Naive B cell (primary cell): ENCODE measurements at regions not wholly inside any gene's neighbourhood (a gene's known extent, or its start where the extent isn't known, plus 50 kb on each side); places are given as distances from the start of the nearest gene placed in this dataset.

Experiments used
- ATAC-seq, 2 donors: fragments of 150-1000 bp; cut with Tn5 transposase; 2 replicates each; pipeline ENCODE4 v1.10.0; 2021; ENCODE audit warnings: low read depth in 2 of 2, mild to moderate bottlenecking in 2 of 2, moderate library complexity in 2 of 2
- DNase-seq: peaks from one replicate; pipeline ENCODE4 v3.0.0; 2022
- H3K27ac Mint-ChIP-seq, 6 donors: one replicate each; pipeline ENCODE4 v1.8.0; 2020 to 2022; ENCODE audit warnings: mild to moderate bottlenecking in 6 of 6, mixed read lengths in 6 of 6, moderate library complexity in 5 of 6, inconsistent platforms in 2 of 6
- H3K27me3 Mint-ChIP-seq, 3 donors: one replicate each; pipeline ENCODE4 v1.8.0; 2021 to 2022; ENCODE audit warnings: mixed read lengths in 3 of 3, mild to moderate bottlenecking in 1 of 3
- H3K36me3 Mint-ChIP-seq, 2 donors: one replicate each; pipeline ENCODE4 v1.8.0; 2020 to 2022; ENCODE audit warnings: mixed read lengths in 2 of 2, inconsistent platforms in 1 of 2, mild to moderate bottlenecking in 1 of 2
- H3K4me1 Mint-ChIP-seq, 3 donors: one replicate each; pipeline ENCODE4 v1.8.0; 2020 to 2022; ENCODE audit warnings: mixed read lengths in 3 of 3, inconsistent platforms in 1 of 3, mild to moderate bottlenecking in 1 of 3, moderate library complexity in 1 of 3
- H3K4me3 Mint-ChIP-seq, 8 donors: one replicate each; pipeline ENCODE4 v1.8.0; 2020 to 2022; ENCODE audit warnings: mild to moderate bottlenecking in 8 of 8, mixed read lengths in 8 of 8, moderate library complexity in 8 of 8, inconsistent platforms in 2 of 8
- H3K9me3 Mint-ChIP-seq, 7 donors: one replicate each; pipeline ENCODE4 v1.8.0; 2020 to 2022; ENCODE audit warnings: mixed read lengths in 7 of 7, mild to moderate bottlenecking in 5 of 7, inconsistent platforms in 2 of 7, moderate library complexity in 1 of 7

- no peaks in the 10 kb centered on the region for H3K27me3 Mint-ChIP-seq
- H3K27ac Mint-ChIP-seq, result no peak overlapping the region
- H3K36me3 Mint-ChIP-seq, result no peaks in the 10 kb centered on the region
- no peak overlapping the region for H3K4me3 Mint-ChIP-seq
- ATAC-seq, result no peak
- H3K4me1 Mint-ChIP-seq, result no peaks in the 10 kb centered on the region
- peaks cover 0 to 16% (median 4%) of the 10 kb centered on the region in 7 donors for H3K9me3 Mint-ChIP-seq
- no peak for DNase-seq
Observed at GRCh38 chr6:63058601-63059000, 152.7 kb upstream of the FKBP1C start.

- Mint-ChIP-seq H3K27ac (no peak overlapping the region), H3K4me3 (no peak overlapping the region), H3K27me3 (no peaks in the 10 kb centered on the region), H3K36me3 (no peaks in the 10 kb centered on the region), H3K9me3 (peaks cover 0 to 15% (median 5%) of the 10 kb centered on the region in 7 donors), H3K4me1 (no peaks in the 10 kb centered on the region)
- ATAC-seq, result no peak
- no peak for DNase-seq
Observed at GRCh38 chr6:63063631-63064271, 147.5 kb upstream of the FKBP1C start.

GRCh38 chr6:63066055-63066704 is 145.1 kb upstream of the FKBP1C start:
- ATAC-seq (no peak), DNase-seq (no peak)
- Mint-ChIP-seq H3K4me1 (no peaks in the 10 kb centered on the region), H3K9me3 (peaks cover 0 to 15% (median 5%) of the 10 kb centered on the region in 7 donors), H3K27ac (no peak overlapping the region), H3K4me3 (no peak overlapping the region), H3K36me3 (no peaks in the 10 kb centered on the region), H3K27me3 (no peaks in the 10 kb centered on the region)

- DNase-seq (no peak), ATAC-seq (no peak)
- Mint-ChIP-seq H3K9me3 (peaks cover 0 to 9% (median 2%) of the 10 kb centered on the region in 7 donors), H3K4me1 (no peaks in the 10 kb centered on the region), H3K4me3 (no peak overlapping the region), H3K27ac (no peak overlapping the region), H3K27me3 (no peaks in the 10 kb centered on the region), H3K36me3 (no peaks in the 10 kb centered on the region)
Observed at GRCh38 chr6:63094947-63095346, 116.3 kb upstream of the FKBP1C start.

GRCh38 chr6:63097222-63097621 is 114.0 kb upstream of the FKBP1C start:
- DNase-seq, result no peak
- Mint-ChIP-seq H3K9me3 (peaks cover 0 to 9% (median 2%) of the 10 kb centered on the region in 7 donors), H3K27me3 (no peaks in the 10 kb centered on the region), H3K4me1 (no peaks in the 10 kb centered on the region), H3K36me3 (no peaks in the 10 kb centered on the region), H3K27ac (no peak overlapping the region), H3K4me3 (no peak overlapping the region)
- no peak for ATAC-seq

GRCh38 chr6:63098789-63099188 is 112.5 kb upstream of the FKBP1C start:
- ATAC-seq (no peak), DNase-seq (no peak)
- Mint-ChIP-seq H3K4me1 (no peaks in the 10 kb centered on the region), H3K36me3 (no peaks in the 10 kb centered on the region), H3K27ac (no peak overlapping the region), H3K9me3 (peaks cover 0 to 9% (median 2%) of the 10 kb centered on the region in 7 donors), H3K4me3 (no peak overlapping the region), H3K27me3 (no peaks in the 10 kb centered on the region)

- no peak overlapping the region for H3K27ac Mint-ChIP-seq
- H3K27me3 Mint-ChIP-seq, result no peaks in the 10 kb centered on the region
- ATAC-seq (no peak), DNase-seq (no peak)
- H3K4me1 Mint-ChIP-seq, result no peaks in the 10 kb centered on the region
- H3K4me3 Mint-ChIP-seq, result no peak overlapping the region
- no peaks in the 10 kb centered on the region for H3K36me3 Mint-ChIP-seq
- H3K9me3 Mint-ChIP-seq, result peaks cover 0 to 13% (median 2%) of the 10 kb centered on the region in 7 donors
Observed at GRCh38 chr6:63099772-63100459, 111.4 kb upstream of the FKBP1C start.

- H3K27ac Mint-ChIP-seq, result no peak overlapping the region
- no peaks in the 10 kb centered on the region for H3K27me3 Mint-ChIP-seq
- H3K9me3 Mint-ChIP-seq, result peaks cover 0 to 6% (median 0%) of the 10 kb centered on the region in 7 donors
- ATAC-seq (no peak), DNase-seq (no peak)
- no peaks in the 10 kb centered on the region for H3K36me3 Mint-ChIP-seq
- no peaks in the 10 kb centered on the region for H3K4me1 Mint-ChIP-seq
- no peak overlapping the region for H3K4me3 Mint-ChIP-seq
Observed at GRCh38 chr6:63114610-63115211, 96.6 kb upstream of the FKBP1C start.

GRCh38 chr6:63121166-63121565 is 90.1 kb upstream of the FKBP1C start:
- Mint-ChIP-seq H3K9me3 (peaks cover 0 to 5% (median 0%) of the 10 kb centered on the region in 7 donors), H3K36me3 (no peaks in the 10 kb centered on the region), H3K4me1 (no peaks in the 10 kb centered on the region), H3K27me3 (no peaks in the 10 kb centered on the region), H3K4me3 (no peak overlapping the region), H3K27ac (no peak overlapping the region)
- ATAC-seq (no peak), DNase-seq (no peak)

- H3K9me3 Mint-ChIP-seq, result peaks cover 9 to 24% (median 10%) of the 10 kb centered on the region in 7 donors
- no peak overlapping the region for H3K4me3 Mint-ChIP-seq
- H3K4me1 Mint-ChIP-seq, result no peaks in the 10 kb centered on the region
- peaks cover 0 to 11% of the 10 kb centered on the region in 2 donors for H3K36me3 Mint-ChIP-seq
- DNase-seq (no peak), ATAC-seq (no peak)
- H3K27me3 Mint-ChIP-seq, result no peaks in the 10 kb centered on the region
- no peak overlapping the region for H3K27ac Mint-ChIP-seq
Observed at GRCh38 chr6:63140114-63140513, 71.2 kb upstream of the FKBP1C start.

- Mint-ChIP-seq H3K27me3 (no peaks in the 10 kb centered on the region), H3K4me3 (no peak overlapping the region), H3K4me1 (no peaks in the 10 kb centered on the region), H3K36me3 (peaks cover 0 to 11% of the 10 kb centered on the region in 2 donors), H3K9me3 (peaks cover 5 to 24% (median 10%) of the 10 kb centered on the region in 7 donors), H3K27ac (no peak overlapping the region)
- ATAC-seq (no peak), DNase-seq (no peak)
Observed at GRCh38 chr6:63140692-63141318, 70.5 kb upstream of the FKBP1C start.

GRCh38 chr6:63149730-63150129 is 61.5 kb upstream of the FKBP1C start:
- ATAC-seq (no peak), DNase-seq (no peak)
- Mint-ChIP-seq H3K27ac (no peak overlapping the region), H3K4me1 (no peaks in the 10 kb centered on the region), H3K36me3 (no peaks in the 10 kb centered on the region), H3K4me3 (no peak overlapping the region), H3K27me3 (no peaks in the 10 kb centered on the region), H3K9me3 (peaks cover 0 to 5% (median 0%) of the 10 kb centered on the region in 7 donors)

GRCh38 chr6:63154535-63154934 is 56.7 kb upstream of the FKBP1C start:
- Mint-ChIP-seq H3K4me1 (no peaks in the 10 kb centered on the region), H3K36me3 (no peaks in the 10 kb centered on the region), H3K9me3 (peaks cover 0 to 10% (median 1%) of the 10 kb centered on the region in 7 donors), H3K27ac (no peak overlapping the region), H3K27me3 (no peaks in the 10 kb centered on the region), H3K4me3 (peak overlapping the region in 1 of 8 donors; percentile 20)
- DNase-seq (no peak), ATAC-seq (no peak)
